BJ (cell line): ENCODE measurements at regions not wholly inside any gene's neighbourhood (a gene's known extent, or its start where the extent isn't known, plus 50 kb on each side); places are given as distances from the start of the nearest gene placed in this dataset.

Source experiments
- CTCF ChIA-PET: fragments of 350-600 bp; formaldehyde crosslinking; extraction: SDS; loops from one replicate; lab custom pipeline; 2021; ENCODE audit warnings: antibody characterized with exemption, inconsistent platforms; lab: Yijun Ruan, JAX
- POLR2A ChIA-PET: fragments of 300-600 bp; sonication (Branson Sonifier 250); formaldehyde crosslinking; extraction: SDS; loops from one replicate; lab custom pipeline; 2021; ENCODE audit warnings: antibody characterized with exemption; lab: Charles Lee
- DNase-seq: peaks from one replicate; pipeline ENCODE4 v3.0.0-alpha.2; 2011; ENCODE audit warnings: low read depth
- H3K27me3 ChIP-seq: 2 replicates; pipeline ENCODE4 v1.6.0; 2011; ENCODE audit warnings: low read length; ENCODE audit not compliant: control insufficient read depth, insufficient read depth
- H3K36me3 ChIP-seq: 2 replicates; pipeline ENCODE4 v1.5.1; 2011; ENCODE audit warnings: low read length; ENCODE audit not compliant: control insufficient read depth, insufficient read depth
- H3K4me3 ChIP-seq: 2 replicates; pipeline ENCODE4 v1.5.1; 2011; ENCODE audit warnings: low read depth, mild to moderate bottlenecking, control low read depth, low read length
- CTCF ChIP-seq: IDR thresholded peaks from 2 replicates; pipeline ENCODE4 v1.5.1; 2011; ENCODE audit warnings: low read depth, mild to moderate bottlenecking, control low read depth, inconsistent platforms, low read length, moderate library complexity; ENCODE audit not compliant: insufficient read depth

- Histone ChIP-seq H3K36me3 (no peaks in the 10 kb centered on the region; the same call in 1 of the 2 replicates), H3K4me3 (no peak overlapping the region), H3K27me3 (no peaks in the 10 kb centered on the region; the same call in 1 of the 2 replicates)
- no peak for TF ChIP-seq CTCF
- POLR2A ChIA-PET: no interaction called here
- CTCF ChIA-PET: no interaction called here
- no peak for DNase-seq
Measured at GRCh38 chr1:83697961-83698360, 301.0 kb downstream of the TTLL7 start.

- no peaks in the 10 kb centered on the region; the same call in 1 of the 2 replicates for H3K27me3 ChIP-seq
- ChIA-PET POLR2A (no interaction called here), CTCF (interaction anchor here (1.0 kb wide), 1 partner anchor 19 kb away, joined by 3 read pairs; no protein-coding TSS in a partner anchor)
- no peak overlapping the region for H3K4me3 ChIP-seq
- TF ChIP-seq CTCF: no peak
- DNase-seq: no peak
- H3K36me3 ChIP-seq: no peaks in the 10 kb centered on the region; the same call in 1 of the 2 replicates
Measured at GRCh38 chr1:83697220-83697619, 301.7 kb downstream of the TTLL7 start.

- H3K36me3 ChIP-seq: no peaks in the 10 kb centered on the region; the same call in 1 of the 2 replicates
- no peak for TF ChIP-seq CTCF
- H3K4me3 ChIP-seq: no peak overlapping the region
- ChIA-PET CTCF (interaction anchor here (0.8 kb wide), 1 partner anchor 121 kb away, joined by 3 read pairs; no protein-coding TSS in a partner anchor), POLR2A (no interaction called here)
- no peak for DNase-seq
- no peaks in the 10 kb centered on the region; the same call in 1 of the 2 replicates for H3K27me3 ChIP-seq
Measured at GRCh38 chr1:83694449-83694848, 304.5 kb downstream of the TTLL7 start.

- ChIA-PET POLR2A (no interaction called here), CTCF (no interaction called here)
- no peak for DNase-seq
- Histone ChIP-seq H3K27me3 (no peaks in the 10 kb centered on the region; the same call in 1 of the 2 replicates), H3K36me3 (no peaks in the 10 kb centered on the region; the same call in 1 of the 2 replicates), H3K4me3 (no peak overlapping the region)
- no peak for TF ChIP-seq CTCF
Measured at GRCh38 chr1:83693427-83694126, 305.4 kb downstream of the TTLL7 start.

GRCh38 chr1:83692524-83693381, 306.2 kb downstream of the TTLL7 start:
- H3K4me3 ChIP-seq: peak overlapping the region; percentile 17; the same call in 1 of the 2 replicates
- H3K27me3 ChIP-seq: no peaks in the 10 kb centered on the region; the same call in 1 of the 2 replicates
- peak; percentile 15 for DNase-seq
- POLR2A ChIA-PET: no interaction called here
- no peaks in the 10 kb centered on the region; the same call in 1 of the 2 replicates for H3K36me3 ChIP-seq
- TF ChIP-seq CTCF: no peak
- CTCF ChIA-PET: no interaction called here
